GM21381 (cell line): ENCODE measurements at regions not wholly inside any gene's neighbourhood (a gene's known extent, or its start where the extent isn't known, plus 50 kb on each side); places are given as distances from the start of the nearest gene placed in this dataset.
"Not testable (repeated sequence)": the region's sequence is repeated elsewhere in the genome, so short reads cannot be mapped to it uniquely, and the experiment has no call there.

ENCODE experiments used
- ATAC-seq: cut with Tn5 transposase; IDR thresholded peaks from one replicate; pipeline ENCODE4 v1.9.1; 2021; ENCODE audit warnings: mild to moderate bottlenecking, moderate library complexity; ENCODE audit not compliant: unreplicated experiment

GRCh38 chr2:211216221-211216620, 659.8 kb downstream of the CPS1 start:
- ATAC-seq: no peak

DNA sequence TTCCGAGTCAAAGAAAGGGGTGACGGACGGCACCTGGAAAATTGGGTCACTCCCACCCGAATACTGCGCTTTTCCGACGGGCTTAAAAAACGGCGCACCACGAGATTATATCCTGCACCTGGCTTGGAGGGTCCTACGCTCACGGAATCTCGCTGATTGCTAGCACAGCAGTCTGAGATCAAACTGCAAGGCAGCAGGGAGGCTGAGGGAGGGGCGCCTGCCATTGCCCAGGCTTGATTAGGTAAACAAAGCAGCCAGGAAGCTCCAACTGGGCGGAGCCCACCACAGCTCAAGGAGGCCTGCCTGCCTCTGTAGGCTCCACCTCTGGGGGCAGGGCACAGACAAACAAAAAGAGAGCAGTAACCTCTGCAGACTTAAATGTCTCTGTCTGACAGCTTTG, 663.1 kb downstream of the CPS1 start:
- ATAC-seq: not testable (repeated sequence)

DNA sequence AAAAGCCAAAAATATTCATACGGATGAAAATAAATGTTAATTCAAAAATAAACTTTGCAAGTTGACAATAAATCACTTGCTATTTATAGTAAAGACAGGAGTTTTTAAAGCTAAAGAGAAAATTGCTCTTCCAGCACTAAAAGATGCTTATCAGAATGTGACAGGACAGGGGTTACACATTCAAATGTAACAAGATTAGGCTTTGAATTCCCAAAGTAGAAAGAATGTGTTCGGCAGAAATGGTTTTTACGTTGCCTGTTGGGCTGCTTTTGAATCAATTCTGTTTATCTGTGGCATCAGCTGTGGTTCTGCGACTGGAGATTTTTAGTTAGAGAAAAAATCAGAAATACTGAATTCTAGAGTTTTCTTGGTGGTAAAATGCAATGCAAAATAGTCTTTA, 669.4 kb downstream of the CPS1 start:
- no peak for ATAC-seq

- ATAC-seq: no peak
These were observed 672.2 kb downstream of the CPS1 start for GRCh38 chr2:211228559-211228958.

DNA sequence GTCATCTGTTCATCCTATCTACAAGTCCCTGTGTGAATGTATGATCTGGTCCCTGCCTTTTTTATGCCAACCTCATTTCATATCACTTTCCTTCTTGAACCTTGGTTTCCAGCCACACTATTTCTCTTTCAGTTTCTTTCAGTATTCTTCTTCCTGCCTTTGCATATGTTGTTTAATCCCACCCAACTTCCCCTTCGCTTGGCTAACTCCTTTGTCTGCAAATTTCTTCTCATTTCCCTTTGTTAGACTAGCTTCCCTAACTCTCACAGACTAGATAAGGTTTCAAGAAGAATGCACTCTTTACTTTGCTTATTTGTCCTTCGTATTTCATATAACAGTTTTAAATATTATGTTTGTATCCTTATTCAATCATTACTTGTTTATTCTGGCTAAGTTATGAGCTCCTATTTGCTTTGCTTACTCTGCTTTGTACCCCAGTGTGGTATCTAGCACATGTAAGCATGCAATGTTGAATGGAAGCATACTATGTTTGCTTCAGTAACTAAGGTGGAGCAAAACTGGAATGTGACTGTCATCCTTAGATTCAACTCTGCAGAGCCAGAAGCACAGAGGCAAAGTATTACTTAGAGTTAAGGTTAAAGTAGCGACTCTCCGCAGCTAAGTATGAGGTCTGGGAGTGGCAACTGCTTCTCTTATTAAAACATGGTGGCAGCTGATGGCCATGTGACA, 681.3 kb downstream of the CPS1 start:
- ATAC-seq: no peak

- ATAC-seq: no peak
These were observed 685.5 kb downstream of the CPS1 start for GRCh38 chr2:211241891-211242290.

DNA sequence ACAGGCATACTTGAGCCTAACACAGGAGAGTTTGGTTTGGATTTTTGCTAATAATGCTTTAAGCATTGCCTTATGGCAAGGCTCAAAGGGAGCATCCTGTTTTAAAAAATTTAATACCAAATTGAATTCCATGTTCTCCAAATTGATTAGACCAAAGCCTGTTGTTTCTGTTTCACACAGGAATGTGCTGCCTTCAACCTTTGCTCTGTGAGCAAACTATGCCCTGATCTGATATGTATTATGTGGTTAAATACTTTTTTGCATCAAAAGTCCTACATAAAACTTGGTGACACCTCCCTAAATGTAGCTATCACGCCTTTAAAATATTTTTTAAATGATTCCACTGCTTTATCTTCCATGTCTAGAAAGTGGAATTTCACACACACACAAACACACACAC, 691.4 kb downstream of the CPS1 start:
- no peak for ATAC-seq

GRCh38 chr2:211248841-211249240, 692.4 kb downstream of the CPS1 start:
- no peak for ATAC-seq

DNA sequence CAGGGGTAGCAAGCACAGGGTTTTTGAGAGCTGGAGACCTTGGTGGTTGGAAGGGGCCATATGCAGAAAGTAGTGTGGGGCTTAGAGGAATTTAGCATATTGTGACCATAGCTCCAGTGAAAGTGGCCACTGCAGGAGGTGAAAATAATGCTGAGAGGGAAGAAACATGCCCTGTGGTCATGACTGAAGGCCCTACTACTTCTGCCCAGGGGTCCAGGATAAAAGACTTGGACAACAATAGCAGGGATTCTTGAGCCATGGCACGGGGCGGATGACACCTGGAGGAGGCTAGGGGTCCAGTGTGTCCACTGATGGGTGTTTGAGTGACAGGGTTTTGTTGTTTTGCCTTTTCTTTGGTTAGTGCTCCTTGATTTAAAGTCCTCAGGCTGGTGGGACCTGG, 694.6 kb downstream of the CPS1 start:
- no peak for ATAC-seq

GRCh38 chr2:211258646-211259335, 702.4 kb downstream of the CPS1 start:
- no peak for ATAC-seq

DNA sequence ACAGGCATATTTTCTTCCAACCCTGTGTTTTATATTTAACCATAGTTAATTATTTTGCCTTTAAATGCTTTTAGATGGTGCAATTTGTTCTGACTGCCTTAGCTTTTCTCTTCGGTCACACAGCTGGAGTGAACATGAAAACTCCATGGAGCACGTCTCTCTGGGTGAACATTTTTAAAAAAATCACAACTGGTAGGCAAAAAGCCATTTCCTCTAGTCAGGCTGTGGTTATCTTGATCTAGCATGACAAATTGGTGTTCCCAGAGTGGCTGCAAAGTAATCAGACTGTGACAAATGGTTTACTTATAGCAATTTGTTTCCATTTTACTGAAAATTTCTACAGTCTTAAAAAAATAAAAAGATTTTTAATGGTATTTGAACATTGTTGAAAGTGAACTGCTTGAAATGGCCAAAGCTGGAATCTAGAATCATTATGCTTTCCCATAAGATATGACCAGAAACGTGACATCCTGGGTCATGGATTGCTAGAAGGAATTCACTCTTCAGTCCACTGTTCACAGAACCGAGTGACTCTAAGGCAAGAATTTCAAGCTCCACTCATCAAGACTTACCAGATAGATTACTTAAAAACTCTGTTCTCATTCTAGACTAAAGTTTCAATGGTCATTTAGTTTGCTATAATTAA, 703.6 kb downstream of the CPS1 start:
- ATAC-seq: no peak

- no peak for ATAC-seq
These were observed 713.9 kb downstream of the CPS1 start for GRCh38 chr2:211270257-211270656.

DNA sequence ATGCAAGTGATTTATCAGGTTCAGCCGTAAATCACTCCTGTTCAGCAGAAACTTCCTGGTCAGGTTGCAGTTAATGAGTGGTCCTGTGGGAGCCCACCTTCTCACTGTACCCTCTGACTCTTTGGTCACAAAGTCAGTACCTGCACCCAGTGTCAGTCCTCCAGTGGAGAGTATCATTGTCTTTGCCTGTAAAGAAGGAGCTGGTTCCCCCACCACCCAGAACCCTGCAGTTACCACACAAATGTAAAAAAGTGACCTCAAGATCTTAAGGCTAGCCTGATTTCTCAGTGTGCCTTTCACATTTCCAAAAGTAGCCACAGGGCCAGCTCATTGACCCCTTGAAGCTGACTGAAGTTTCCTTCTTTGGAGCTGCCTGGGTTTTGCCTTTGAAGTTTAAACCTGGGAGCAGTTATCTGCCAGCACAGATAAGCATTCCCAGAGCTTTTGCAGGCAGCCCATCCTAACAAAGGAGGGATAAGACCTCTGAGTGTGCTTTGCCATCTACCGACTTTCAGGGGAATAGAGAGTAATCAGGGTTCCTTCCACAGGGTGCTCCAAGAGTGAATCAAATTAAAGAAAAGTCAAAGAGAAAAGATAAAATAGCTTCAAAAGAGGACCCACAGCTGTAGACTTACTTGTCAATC, 725.2 kb downstream of the CPS1 start:
- no peak for ATAC-seq

DNA sequence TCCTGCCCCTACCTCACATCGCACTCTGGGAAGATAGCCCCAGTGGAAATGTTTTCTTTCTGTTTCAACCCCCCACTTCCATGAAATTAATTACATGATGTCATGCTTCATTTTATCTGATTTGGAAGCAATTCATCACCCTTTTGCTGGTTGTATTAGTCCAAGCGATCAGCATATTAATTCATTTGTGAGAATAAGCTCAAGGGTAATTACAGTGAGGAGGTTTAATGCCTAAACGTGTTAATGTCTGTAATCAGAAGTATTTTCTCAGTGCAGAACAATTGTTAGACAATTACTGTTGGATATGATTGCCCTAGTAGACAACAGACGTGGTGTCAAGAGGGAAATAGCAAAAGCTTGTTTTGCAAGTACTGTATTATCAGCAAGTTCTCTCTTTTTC, 746.3 kb downstream of the CPS1 start:
- no peak for ATAC-seq

DNA sequence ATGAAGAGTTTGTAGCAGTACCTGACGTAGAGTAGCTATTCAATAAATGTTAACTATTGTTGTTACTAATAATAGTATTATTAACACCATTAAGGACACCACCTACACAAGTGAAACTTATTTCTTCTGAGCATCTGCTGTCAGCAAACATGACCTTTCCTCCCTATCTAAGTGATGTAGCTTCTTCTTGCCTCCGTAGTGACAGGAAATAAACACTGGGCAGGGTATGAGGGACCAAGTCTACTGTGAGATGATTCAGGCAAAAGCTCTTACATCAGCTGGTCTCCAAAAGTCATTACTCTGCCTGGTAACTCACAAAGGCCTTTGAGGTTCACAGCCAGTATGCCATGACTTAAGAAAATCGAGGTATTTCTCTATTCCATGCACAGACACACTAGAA, 750.5 kb downstream of the CPS1 start:
- ATAC-seq: no peak
